Omental fat pad (tissue), 3 donors: ENCODE measurements at regions not wholly inside any gene's neighbourhood (a gene's known extent, or its start where the extent isn't known, plus 50 kb on each side); places are given as distances from the start of the nearest gene placed in this dataset.

Source experiments
- ATAC-seq: fragments of 150-250 bp; one replicate; pipeline ENCODE4 v1.9.1; 2016; ENCODE audit warnings: mild to moderate bottlenecking, moderate library complexity; ENCODE audit not compliant: low FRiP score
- DNase-seq: peaks from one replicate; pipeline ENCODE4 v3.0.0-alpha.2; 2019; ENCODE audit warnings: low spot score
- TF ChIP-seq, protein P1 (sequence below), 3 donors: fragments of 450-650 bp; IDR thresholded peaks; one replicate each; pipeline ENCODE4 v1.5.1; 2016 to 2017; ENCODE audit warnings: antibody characterized with exemption in 3 of 3, mild to moderate bottlenecking in 3 of 3, moderate library complexity in 2 of 3

DNA sequence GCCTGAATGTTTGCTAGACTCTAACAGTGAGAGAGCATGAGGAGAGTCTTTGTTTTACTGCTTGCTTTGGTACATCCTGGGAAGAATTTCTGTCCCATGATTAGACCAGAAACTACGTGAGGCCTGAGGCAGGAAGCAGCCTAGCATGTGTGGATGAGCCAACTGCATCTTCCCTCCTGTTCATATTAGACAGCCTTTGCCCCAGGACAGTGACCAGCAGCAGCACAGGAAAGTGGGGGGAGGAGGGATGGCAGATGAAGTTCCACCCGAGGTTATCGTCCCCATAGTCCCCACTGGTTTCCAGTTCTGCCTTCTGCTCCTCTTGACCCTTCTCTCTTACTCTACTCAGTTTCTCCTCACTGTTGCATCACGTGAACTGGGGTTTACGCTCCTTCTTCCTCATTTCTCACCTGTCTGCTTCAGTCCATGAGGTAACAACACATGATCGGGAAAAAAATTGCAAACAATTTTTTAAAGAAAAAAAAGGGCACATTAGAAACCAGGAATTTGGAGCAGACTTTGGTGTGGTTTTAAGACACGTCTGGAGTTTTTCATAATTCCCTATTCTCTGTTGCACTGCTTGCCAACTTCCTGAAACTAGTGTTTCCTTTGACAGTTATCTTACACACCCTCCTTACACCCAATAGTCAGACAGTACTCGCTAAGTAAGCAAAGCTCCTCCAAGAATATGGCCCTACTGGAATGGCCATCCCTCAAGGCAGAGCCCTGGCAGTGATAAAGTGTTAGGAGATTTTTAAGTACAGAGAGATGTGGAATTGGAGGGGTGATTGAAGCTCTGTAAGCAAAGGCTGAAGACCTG is 84.1 kb downstream of the SNX18 start:
- ATAC-seq (no peak), DNase-seq (no peak)
- TF ChIP-seq, protein P1, sequence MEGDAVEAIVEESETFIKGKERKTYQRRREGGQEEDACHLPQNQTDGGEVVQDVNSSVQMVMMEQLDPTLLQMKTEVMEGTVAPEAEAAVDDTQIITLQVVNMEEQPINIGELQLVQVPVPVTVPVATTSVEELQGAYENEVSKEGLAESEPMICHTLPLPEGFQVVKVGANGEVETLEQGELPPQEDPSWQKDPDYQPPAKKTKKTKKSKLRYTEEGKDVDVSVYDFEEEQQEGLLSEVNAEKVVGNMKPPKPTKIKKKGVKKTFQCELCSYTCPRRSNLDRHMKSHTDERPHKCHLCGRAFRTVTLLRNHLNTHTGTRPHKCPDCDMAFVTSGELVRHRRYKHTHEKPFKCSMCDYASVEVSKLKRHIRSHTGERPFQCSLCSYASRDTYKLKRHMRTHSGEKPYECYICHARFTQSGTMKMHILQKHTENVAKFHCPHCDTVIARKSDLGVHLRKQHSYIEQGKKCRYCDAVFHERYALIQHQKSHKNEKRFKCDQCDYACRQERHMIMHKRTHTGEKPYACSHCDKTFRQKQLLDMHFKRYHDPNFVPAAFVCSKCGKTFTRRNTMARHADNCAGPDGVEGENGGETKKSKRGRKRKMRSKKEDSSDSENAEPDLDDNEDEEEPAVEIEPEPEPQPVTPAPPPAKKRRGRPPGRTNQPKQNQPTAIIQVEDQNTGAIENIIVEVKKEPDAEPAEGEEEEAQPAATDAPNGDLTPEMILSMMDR (IDR thresholded peaks at IDR 0.05): no peak
